ENCODE measurements at regions not wholly inside any gene's neighbourhood (a gene's known extent, or its start where the extent isn't known, plus 50 kb on each side); places are given as distances from the start of the nearest gene placed in this dataset.

DNA sequence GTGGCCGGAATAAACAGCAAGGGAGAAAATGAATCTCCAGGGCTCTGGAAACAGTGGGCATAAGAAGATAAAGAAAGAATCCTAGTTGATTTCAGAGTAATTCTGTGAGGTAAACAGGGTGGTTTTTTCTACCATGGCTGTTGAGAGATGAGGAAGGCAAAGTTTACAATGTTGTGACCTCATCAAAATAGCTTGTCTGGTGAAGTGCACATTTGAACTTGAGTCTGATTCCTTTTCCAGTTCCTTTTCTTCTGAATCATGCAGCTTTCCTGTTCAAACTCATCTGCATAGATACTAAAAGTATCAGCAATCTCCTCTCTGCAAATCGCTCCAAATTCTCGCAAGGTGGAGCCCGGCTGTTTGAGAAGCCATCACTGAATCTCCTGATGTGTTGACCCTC lies 161.7 kb downstream of the PLPP3 start:
- DNase-seq (ENCODE audit: low spot score), result no peak

DNA sequence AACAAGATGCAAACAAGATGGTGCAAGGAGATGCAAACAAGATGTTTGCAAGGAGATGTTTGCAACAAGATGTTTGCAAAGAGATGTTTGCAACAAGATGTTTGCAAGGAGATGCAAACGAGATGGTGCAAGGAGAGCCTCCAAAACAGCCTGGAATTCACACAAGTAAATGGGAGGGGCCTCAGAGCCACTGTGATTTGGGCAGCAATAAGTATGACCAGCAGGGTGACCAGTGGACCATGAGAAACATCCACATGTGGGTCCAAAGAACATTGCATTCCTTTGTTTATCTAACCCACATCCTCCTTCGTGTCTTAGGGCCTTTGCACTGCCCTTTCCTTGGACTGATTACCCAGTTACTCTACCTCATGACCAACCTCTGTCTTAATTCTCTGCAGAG lies 162.9 kb downstream of the PLPP3 start:
- DNase-seq (ENCODE audit: low spot score), result no peak

DNA sequence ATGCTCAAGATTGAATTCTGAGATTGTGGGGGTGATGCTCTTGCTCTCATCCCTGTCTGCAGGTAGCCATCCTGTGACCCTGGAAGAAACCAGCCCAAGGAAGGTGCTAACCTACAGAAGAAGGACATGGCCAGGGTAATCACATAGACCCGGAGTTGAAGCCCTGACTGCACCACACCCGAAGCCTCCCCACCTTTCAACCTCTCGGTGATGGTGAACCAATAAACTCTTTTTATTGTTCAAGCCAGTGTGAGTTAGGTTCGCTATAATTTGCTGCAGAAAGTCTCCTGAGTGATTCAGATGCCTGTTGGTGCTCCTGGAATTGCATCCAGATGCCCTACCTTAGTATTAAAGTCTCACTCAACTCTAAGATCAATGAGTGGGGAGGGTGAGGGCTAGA lies 163.6 kb downstream of the PLPP3 start:
- no peak for DNase-seq (ENCODE audit: low spot score)

DNA sequence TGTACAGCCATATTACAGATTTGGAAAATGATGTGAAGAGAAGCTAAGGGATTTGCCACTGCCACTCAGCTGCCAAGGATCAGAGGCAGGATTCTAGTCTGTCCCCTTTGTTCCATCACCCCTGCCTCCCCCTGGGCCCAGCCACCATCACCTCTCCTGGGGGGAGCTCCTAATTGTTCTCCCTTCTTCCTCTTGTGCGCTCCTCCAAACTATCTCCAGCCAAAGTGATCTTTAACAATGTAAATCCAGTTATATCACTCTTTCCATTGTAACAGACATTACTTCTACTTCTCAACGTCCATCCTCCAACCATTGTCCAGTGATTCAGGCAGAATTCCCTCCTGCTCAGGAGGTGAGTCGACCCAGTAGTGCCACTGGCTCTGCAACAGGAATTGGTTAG lies 164.1 kb downstream of the PLPP3 start:
- DNase-seq (ENCODE audit: low spot score), result no peak

DNA sequence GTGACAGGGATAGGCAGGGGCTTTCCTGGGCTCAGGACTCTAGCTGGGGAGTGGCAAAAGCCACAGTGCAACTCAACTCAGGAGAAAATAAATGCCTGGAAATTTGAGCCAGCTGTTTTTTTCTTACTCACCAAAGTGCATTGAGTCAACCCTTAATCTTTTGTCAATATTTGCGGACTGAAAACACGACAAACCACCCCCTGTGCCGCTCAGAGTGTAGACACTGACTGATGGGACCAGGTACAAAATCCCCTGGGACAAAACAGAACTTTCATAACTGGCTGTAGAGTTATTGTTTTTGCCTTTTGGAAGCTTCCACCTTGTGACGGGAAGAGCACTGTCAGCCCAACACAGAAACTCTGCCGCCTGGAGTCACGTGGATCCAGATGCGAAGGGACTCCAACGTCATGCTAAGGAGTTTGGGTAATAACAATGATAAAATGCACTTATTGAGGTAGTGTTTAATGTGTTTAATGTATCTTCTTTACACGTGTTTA lies 164.6 kb downstream of the PLPP3 start:
- DNase-seq (ENCODE audit: low spot score), result no peak

DNA sequence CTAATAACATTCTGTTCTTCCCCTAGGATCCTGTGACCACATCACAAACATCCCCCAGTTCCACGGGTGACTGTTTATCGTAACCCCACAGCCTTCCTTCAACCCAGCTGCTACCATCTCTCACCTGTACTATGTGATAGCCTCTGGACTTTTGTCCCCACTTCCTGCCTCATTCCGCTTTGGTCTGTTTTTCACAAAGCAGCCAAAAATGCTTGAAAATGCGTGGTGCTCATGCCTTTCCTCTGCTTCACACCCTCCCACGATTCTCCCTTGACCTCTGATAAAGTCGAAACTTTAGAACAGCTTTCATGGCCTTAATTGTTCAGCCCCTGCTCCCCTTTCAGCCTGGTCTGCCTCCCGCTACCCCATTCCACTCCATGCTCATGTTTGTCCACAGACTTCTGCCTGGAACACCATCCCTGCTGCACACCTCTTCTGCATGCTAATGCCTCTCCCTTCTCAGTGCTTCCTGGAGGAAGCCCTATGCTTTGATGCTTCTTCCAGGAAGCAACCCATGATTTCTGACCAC lies 165.6 kb downstream of the PLPP3 start:
- no peak for DNase-seq (ENCODE audit: low spot score)

DNA sequence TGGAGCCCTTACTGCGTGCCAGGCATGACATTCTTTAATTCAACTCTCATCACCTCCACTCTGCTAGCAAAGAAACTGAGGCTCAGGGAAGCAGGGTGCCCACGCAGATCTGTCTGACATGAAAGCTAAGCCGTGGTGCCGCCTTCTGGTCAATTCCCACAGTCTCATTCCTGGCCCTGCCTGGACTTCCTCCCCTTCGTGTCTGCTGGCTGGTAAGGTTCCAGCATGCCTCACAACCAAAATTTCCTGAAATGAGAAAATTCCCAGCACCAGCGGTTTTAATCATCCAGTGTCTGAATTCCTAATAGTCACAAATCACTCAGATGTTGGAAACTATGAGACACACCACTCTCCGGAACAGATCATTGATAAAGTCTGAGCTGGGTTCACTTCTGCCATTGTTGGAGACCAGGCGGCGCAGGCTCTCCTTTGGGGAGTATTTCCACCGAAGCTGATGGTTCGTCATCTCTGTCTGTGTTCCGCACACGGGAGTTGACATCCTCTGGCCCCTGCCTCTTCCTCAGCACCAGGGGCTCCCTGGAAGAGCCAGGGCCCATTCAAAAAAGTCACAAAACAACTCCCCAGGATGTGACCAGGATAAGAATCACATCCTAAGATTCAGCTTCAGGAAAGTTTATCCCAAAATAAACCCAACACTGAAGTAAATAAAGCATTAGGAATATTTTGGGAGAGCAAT lies 167.7 kb downstream of the PLPP3 start:
- no peak for DNase-seq (ENCODE audit: low spot score)

DNA sequence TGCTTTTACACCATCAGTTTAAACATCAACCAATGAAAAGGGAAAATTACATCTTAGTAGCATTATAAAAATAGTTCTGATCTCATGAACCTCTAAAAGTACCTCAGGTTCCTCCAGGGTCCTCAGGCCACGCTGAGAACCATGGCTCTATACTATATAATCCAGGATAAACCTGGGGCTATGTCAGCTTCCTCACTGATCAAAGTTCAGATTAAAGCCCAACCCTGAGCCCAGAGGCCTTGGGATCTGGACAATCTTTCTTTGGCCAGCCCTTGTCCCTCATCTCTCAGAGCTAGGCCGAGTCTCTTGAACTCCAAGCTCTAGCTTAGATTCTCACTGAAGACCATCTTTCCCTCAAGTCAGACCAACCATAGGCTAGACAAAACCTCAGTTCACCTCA lies 168.3 kb downstream of the PLPP3 start:
- DNase-seq (ENCODE audit: low spot score), result no peak

DNA sequence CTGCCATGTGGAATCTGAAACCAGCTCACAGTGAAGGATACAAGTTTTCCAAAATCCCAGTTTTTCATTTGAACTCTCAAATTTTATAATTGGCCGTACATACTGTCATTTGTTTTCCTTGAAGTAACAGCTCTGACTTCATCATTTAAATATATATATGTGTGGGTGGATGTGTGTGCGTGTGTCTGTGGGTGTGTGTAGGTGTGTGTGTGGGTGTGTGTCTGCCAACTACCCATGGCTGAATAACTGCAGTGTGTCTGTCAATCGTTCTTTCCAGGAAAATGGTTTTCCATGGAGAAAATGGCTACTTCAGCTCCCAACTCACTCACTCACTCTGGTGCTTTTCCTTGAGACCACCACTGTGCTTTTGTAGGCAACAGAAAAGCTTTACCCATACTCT lies 169.0 kb downstream of the PLPP3 start:
- DNase-seq (ENCODE audit: low spot score), result no peak

DNA sequence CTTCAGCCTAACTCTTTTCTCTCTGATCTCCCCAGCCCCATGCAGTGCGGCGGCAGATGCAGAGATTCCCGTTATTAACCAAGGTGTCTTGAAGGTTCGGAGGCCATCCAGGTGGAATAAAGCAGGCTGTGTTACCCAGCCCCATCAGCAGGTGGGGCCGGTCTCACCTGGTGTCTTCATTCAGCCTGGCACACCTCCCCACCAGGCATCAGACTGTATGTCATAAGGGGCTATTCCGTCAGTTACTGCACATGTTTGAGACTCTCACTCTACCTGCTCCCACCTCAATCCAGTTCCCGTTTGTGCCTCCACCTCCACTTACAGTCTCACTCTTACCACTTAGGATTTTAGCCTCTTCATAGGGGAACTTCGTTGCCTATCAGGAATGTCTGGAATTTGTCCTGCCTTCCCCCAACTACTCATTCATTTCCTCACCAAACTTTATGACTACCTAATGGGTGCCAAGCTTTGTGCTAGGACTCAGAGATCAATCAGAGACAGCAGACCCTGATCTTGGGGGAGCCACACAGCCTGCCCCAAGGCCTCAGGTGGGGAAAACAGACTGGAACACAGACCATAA lies 170.2 kb downstream of the PLPP3 start:
- no peak for DNase-seq (ENCODE audit: low spot score)

DNA sequence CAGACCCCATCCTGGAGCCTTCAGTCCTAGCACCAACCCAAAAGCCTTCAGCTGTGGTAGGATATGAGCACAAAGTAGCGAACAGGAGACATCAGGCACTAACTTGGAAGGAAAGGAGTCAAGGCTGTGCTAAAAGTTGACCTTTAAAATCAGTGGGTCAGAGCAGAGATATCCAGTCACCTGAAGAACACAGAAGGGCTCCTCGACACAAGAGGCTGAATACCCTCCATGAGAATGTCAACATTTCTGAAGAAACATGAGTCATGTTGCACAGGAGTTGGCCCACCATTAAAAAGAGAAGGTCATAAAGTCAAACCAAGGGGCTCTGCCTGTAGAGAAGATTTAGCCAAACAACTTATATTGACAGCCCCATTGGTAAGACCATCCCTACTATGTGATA lies 172.5 kb downstream of the PLPP3 start:
- no peak for DNase-seq (ENCODE audit: low spot score)

DNA sequence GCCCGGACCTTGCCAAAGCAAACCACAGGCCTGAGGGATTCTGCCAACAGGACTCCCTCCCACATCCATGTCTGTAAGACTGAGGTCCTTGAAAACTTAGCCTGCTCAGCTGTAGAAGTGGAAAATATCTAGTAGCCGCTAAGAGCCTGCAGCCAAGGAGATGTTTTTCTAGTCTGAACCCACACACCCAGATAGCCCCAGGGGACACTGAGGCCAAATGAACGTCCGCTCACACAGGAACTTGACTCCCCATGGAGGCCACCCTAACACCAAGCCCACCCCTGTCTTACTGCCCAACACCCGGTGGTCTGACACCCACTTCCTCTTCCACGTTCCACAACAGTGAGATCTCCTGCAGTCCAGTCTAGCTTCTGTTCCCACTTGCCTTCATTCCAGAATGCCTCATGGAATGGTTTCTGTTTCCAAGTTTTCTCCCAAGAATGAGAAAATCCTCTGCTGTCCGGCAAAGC lies 174.8 kb downstream of the PLPP3 start:
- no peak for DNase-seq (ENCODE audit: low spot score)

DNA sequence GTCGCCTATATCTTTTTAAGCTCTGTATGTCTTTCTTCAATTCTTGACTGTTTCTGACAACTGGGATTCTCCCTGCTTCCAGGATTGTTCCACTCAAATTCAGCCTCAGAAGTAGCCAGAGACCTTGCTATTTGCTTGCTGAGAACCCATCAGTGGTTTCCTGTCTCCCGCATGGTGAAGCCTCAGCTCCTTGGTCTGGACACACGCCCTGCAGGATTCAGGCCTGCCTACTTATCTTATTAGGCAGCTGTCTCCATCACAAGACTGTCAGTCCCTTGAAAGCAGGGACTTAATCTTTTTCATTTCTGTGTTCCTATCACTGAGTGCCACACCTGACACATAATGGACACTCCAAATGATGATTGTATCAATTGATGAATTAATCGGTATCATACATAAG lies 175.3 kb downstream of the PLPP3 start:
- DNase-seq (ENCODE audit: low spot score), result no peak

DNA sequence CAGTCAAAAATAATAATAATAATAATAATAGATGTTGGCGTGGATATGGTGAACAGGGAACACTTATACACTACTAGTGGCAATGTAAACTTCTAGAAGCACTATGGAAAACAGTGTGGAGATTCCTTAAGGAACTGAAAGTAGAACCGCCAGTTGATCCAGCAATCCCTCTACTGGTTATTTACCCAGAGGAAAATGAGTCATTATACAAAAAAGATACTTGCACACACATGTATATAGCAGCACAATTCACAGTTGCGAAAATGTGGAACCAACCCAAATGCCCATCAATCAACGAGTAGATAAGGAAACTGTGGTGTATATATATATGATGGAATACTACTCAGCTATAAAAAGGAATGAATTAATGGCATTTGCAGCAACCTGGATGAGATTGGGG lies 176.0 kb downstream of the PLPP3 start:
- no peak for DNase-seq (ENCODE audit: low spot score)

DNA sequence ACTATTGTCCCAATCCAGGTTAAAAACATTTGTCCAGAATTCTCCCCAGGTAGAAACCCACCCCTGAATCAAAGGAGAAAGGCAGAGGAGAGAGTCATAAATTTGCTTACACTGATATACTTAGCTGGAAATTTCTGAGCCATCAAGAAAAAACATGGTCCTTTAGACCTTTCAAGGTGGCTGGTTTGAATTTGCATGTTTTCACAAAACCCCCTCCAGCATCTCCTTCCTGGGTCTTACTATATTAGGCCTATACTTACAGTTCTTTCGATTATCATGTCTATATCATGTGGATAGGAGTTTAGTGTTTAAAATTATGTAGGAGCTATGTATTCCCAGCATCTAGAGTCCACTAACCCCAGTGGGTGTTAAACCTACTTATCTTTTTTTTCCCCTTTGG lies 178.2 kb downstream of the PLPP3 start:
- DNase-seq (ENCODE audit: low spot score), result no peak

DNA sequence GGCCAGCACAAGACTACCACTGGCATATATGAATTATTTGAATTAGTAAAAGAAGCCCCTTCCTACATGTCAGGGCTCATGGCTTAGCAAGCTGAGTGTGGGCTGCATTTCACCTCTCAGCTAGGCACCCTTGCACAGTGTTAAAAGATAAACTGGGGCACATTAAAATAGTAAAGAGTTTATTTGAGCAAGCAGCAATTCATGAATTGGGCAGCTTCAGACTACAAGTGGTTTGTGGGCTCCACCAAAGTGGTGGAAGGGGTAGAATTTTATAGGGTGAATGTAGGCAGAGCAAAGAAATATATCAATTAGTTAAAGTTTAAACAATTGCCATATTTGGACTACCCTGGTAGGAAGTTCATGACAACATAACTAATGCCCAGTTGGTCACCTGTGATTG lies 178.8 kb downstream of the PLPP3 start:
- no peak for DNase-seq (ENCODE audit: low spot score)

DNA sequence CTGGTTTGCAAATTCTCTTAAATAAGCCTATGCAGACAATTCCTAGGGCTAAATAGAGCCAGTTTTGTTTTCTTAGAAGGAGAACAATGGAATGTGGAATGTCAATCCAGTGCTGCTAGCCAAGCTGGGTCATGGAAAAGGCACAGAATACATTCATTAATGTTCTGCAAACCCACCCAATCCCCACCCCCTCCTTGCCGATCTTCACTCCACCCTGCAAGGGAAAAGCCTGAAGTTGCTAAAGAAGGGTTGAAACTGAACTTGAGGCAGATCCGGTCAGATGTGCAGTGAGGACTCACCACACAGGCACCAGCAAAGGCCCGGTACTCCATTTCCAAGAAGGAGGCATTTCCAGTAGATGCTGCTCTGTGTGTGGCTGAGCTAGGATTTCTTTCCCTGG lies 179.6 kb downstream of the PLPP3 start:
- DNase-seq (ENCODE audit: low spot score), result no peak

DNA sequence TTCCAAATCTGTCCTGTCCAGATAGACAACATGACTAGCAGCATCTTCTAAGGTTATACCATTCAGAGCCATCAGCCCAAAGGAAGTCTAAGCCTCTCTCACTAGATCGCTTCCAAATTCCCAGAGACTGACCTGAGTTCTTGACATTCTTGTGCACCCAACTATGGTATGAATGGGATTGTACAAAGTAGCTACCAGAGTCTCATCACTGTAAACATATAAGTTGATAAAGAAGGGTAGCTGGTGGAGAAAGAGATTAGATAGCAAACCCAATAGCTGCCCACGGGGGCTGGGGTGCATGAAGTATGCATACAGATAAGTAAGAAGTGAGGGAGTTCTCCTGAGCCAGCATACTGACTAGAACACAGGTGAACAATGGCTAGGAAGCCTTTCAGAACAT lies 180.0 kb downstream of the PLPP3 start:
- DNase-seq (ENCODE audit: low spot score), result no peak

DNA sequence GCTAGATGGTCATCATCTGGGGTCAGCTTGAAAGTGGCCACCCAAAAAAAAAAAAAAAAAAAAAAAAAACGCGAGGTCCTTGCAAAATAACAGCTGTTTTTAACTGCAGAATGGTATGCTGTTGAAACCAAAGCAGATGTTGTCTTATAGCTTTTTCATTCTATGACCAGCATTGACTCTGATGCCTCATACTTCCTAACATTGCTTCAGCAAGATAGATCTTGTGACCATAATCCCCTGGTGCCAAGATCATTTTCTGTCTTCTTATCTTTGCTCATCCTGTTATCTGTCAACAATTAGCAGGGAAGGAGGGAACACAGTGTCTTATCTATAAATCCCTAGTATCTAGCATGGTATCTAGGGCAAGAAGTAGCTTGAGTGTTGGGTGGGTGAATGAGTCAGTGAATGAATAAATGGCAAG lies 181.5 kb downstream of the PLPP3 start:
- no peak for DNase-seq (ENCODE audit: low spot score)

DNA sequence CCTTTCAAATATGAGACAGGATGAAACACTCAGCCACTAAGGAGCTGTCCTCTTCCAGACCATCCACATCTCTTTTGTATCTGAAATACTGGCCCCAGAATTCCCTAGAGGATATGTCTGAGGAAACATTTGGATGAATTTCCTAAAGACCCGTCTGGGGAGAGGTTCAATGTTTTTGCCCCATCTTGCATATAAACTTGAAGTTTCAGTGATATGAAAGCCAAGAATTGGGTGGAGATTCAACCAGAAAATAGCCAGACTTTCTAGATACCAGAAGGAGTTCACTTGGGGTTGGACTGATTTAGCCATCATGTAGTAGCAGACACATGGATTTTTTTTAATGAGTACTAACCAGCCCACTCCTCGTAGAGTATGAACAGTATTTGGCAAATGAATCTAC lies 182.0 kb downstream of the PLPP3 start:
- DNase-seq (ENCODE audit: low spot score), result no peak

DNA sequence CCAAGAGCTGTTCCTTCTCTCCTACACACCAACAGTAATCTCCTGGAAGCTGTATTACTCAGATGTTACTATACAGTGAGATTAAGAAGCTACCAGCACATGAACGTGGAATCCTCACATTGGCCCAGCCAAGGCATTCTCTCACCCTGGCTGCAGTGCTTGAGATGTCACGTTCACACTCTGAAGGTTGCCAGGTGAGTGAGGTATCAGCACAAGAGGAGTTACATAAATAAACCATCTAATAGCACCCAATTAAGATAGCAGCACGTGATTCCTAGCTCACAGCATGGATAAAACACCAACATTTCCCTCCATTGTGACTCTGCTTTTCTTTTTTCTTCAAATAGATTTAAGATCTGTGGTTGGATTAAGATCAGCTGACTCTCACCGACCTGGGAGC lies 182.8 kb downstream of the PLPP3 start:
- DNase-seq (ENCODE audit: low spot score), result no peak

DNA sequence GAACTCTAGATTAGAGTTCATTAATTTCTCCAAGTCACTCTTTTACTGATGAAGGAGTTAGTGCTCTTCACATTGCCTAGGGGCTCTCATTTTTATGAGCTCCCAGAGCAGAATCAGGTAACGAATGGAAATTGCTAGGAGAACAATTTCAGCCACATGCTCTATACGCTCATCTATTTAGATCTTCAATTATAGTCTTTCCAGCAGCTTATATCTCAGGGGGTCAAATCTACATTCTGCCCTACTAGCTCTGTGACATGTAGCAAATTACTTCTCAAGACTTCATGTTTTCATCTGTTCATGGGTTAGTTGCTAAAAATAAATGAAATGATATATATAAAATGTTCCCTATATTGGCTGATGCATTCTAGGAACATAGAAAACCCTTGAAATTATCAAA lies 183.6 kb downstream of the PLPP3 start:
- no peak for DNase-seq (ENCODE audit: low spot score)

DNA sequence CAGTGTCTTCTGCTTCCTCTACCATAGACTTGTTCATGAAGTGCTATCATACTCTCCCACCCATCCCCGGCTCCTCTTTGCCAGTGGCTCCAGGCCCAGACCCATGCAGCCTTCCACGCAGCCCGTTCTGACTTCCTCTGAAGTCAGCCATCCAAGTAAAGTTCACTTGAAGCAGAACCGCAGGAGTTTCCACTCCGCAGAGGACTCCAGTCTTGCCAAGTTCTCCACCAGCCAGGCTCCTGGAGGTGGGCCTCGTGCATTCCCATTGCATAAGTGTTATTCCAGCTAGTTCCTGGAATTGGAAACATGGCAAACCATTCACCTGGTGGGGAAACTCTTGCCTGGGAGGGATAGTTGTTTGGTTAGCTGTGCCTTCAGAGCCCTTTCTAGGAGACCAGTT lies 185.1 kb downstream of the PLPP3 start:
- no peak for DNase-seq (ENCODE audit: low spot score)
